Mesenchymal stem cell (in vitro differentiated cells and primary cell): ENCODE measurements at regions not wholly inside any gene's neighbourhood (a gene's known extent, or its start where the extent isn't known, plus 50 kb on each side); places are given as distances from the start of the nearest gene placed in this dataset.
"Not testable (repeated sequence)": the region's sequence is repeated elsewhere in the genome, so short reads cannot be mapped to it uniquely, and the experiment has no call there.

ENCODE experiments used
- DNase-seq: peaks from one replicate; pipeline ENCODE4 v3.0.0-alpha.2; 2013
- H2AFZ ChIP-seq: one replicate; pipeline ENCODE4 v1.6.1; 2013; ENCODE audit warnings: low read depth, mild to moderate bottlenecking, control low read depth, inconsistent platforms, low read length, moderate library complexity
- H2AK5ac ChIP-seq: 2 replicates; pipeline ENCODE4 v1.6.1; 2013; ENCODE audit warnings: low read length, moderate library complexity, mild to moderate bottlenecking, inconsistent platforms; ENCODE audit not compliant: severe bottlenecking
- H2BK120ac ChIP-seq: one replicate; pipeline ENCODE4 v1.6.1; 2013; ENCODE audit warnings: low read depth, mild to moderate bottlenecking, inconsistent platforms, low read length, moderate library complexity
- H2BK12ac ChIP-seq, 2 experiments: one replicate each; pipeline ENCODE4 v1.6.1; 2013; ENCODE audit warnings: inconsistent platforms in 2 of 2, low read length in 2 of 2, mild to moderate bottlenecking in 2 of 2, moderate library complexity in 2 of 2, control low read depth in 1 of 2
- H2BK15ac ChIP-seq: one replicate; pipeline ENCODE4 v1.6.1; 2013; ENCODE audit warnings: mild to moderate bottlenecking, low read depth, inconsistent platforms; ENCODE audit not compliant: poor library complexity, severe bottlenecking
- H2BK5ac ChIP-seq: 2 replicates; pipeline ENCODE4 v1.6.1; 2013; ENCODE audit warnings: low read depth, mild to moderate bottlenecking, low read length, control low read depth, inconsistent platforms; ENCODE audit not compliant: poor library complexity, severe bottlenecking
- H3K14ac ChIP-seq, 2 experiments: one replicate each; pipeline ENCODE4 v1.6.1; 2013; ENCODE audit warnings: inconsistent platforms in 2 of 2, low read length in 2 of 2, control low read depth in 1 of 2, mild to moderate bottlenecking in 1 of 2, moderate library complexity in 1 of 2
- H3K18ac ChIP-seq, 2 experiments: one replicate each; pipeline ENCODE4 v1.6.1; 2013; ENCODE audit warnings: inconsistent platforms in 2 of 2, low read length in 2 of 2, control low read depth in 1 of 2, low read depth in 1 of 2, mild to moderate bottlenecking in 1 of 2
- H3K23ac ChIP-seq, 2 experiments: one replicate each; pipeline ENCODE4 v1.6.1; 2013; ENCODE audit warnings: inconsistent platforms in 2 of 2, low read length in 2 of 2, mild to moderate bottlenecking in 2 of 2, moderate library complexity in 2 of 2, control low read depth in 1 of 2
- H3K27ac ChIP-seq: 2 replicates; pipeline ENCODE4 v1.5.1; 2013; ENCODE audit warnings: mild to moderate bottlenecking, moderate library complexity, low read length, control low read depth, inconsistent platforms; ENCODE audit not compliant: poor library complexity, severe bottlenecking
- H3K27me3 ChIP-seq, 2 experiments: 2 replicates each; pipeline versions ENCODE4 v1.6.1 to v1.7.0; 2013; ENCODE audit warnings: low read length in 2 of 2, mild to moderate bottlenecking in 2 of 2, moderate library complexity in 2 of 2, control low read depth in 1 of 2, inconsistent platforms in 1 of 2; ENCODE audit not compliant: control insufficient read depth in 1 of 2, insufficient read depth in 1 of 2
- H3K36me3 ChIP-seq, 2 experiments: 2 replicates each; pipeline versions ENCODE4 v1.6.1 to v1.7.0; 2013; ENCODE audit warnings: low read length in 2 of 2, control low read depth in 1 of 2, inconsistent platforms in 1 of 2, low read depth in 1 of 2, mild to moderate bottlenecking in 1 of 2; ENCODE audit not compliant: insufficient read depth in 2 of 2, control insufficient read depth in 1 of 2
- H3K4ac ChIP-seq, 2 experiments: one replicate each; pipeline ENCODE4 v1.6.1; 2013; ENCODE audit warnings: inconsistent platforms in 2 of 2, low read length in 2 of 2, mild to moderate bottlenecking in 2 of 2, moderate library complexity in 2 of 2, control low read depth in 1 of 2, low read depth in 1 of 2
- H3K4me1 ChIP-seq: 2 replicates; pipeline ENCODE4 v1.6.1; 2013; ENCODE audit warnings: low read depth, low read length, control low read depth; ENCODE audit not compliant: control insufficient read depth, insufficient read depth
- H3K4me2 ChIP-seq: 2 replicates; pipeline ENCODE4 v1.6.1; 2013; ENCODE audit warnings: low read length, mild to moderate bottlenecking, inconsistent platforms; ENCODE audit not compliant: poor library complexity, severe bottlenecking
- H3K4me3 ChIP-seq, 2 experiments: 2 replicates each; pipeline versions ENCODE4 v1.5.1 to v1.7.0; 2013; ENCODE audit warnings: low read length in 2 of 2, mild to moderate bottlenecking in 2 of 2, control low read depth in 1 of 2, low read depth in 1 of 2; ENCODE audit not compliant: insufficient read depth in 1 of 2
- H3K79me1 ChIP-seq: replicated peaks from 2 replicates; pipeline ENCODE4 v1.6.1; 2013; ENCODE audit warnings: mild to moderate bottlenecking, control low read depth, low read length, inconsistent platforms; ENCODE audit not compliant: poor library complexity, severe bottlenecking
- H3K9ac ChIP-seq: 2 replicates; pipeline ENCODE4 v1.7.0; 2013; ENCODE audit warnings: mild to moderate bottlenecking, low read length, moderate library complexity
- H3K9me3 ChIP-seq: 2 replicates; pipeline ENCODE4 v1.7.0; 2013; ENCODE audit warnings: mild to moderate bottlenecking, low read length; ENCODE audit not compliant: control insufficient read depth
- H4K8ac ChIP-seq: one replicate; pipeline ENCODE4 v1.6.1; 2013; ENCODE audit warnings: inconsistent platforms, mild to moderate bottlenecking, low read length, moderate library complexity
- H4K91ac ChIP-seq: one replicate; pipeline ENCODE4 v1.6.1; 2013; ENCODE audit warnings: mild to moderate bottlenecking, low read length, inconsistent platforms
- WGBS: methylation state at CpG from one replicate; pipeline ENCODE4 v1.1.7; 2013; ENCODE audit warnings: mixed read lengths; 5-methylcytosine and 5-hydroxymethylcytosine counted together

DNA sequence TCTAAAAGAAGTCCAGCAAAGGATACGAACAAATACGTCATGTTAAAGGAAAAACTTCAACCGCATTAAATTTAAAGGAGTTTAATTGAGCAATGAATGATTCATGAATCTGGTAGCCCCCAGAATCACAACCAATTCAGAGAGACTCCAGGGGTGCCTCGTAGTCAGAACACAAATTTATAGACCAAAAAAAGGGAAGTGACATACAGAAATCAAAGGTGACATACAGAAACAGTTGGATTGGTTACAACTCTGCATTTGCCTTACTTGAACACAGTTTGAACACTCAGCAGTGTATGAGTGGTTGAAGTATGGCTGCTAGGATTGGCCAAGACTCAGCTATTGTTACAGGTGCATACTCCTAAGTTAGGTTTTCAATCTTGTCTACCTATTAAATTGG is 59.5 kb upstream of the SERP2 start:
- not testable (repeated sequence) for DNase-seq, H3K14ac ChIP-seq, H2BK12ac ChIP-seq, H3K23ac ChIP-seq, H2BK120ac ChIP-seq, H3K4me3 ChIP-seq, H2BK15ac ChIP-seq, H3K4me1 ChIP-seq, H4K91ac ChIP-seq, H3K27me3 ChIP-seq, H2AK5ac ChIP-seq, H3K79me1 ChIP-seq, H3K9me3 ChIP-seq, H3K4ac ChIP-seq, H2AFZ ChIP-seq, H2BK5ac ChIP-seq, H3K4me2 ChIP-seq, H4K8ac ChIP-seq, H3K18ac ChIP-seq, H3K36me3 ChIP-seq
- H3K27ac ChIP-seq: peak overlapping the region; percentile 85
- 78% methylated on average over 4 of the region's 4 CpGs for WGBS
- peak overlapping the region; percentile 80 for H3K9ac ChIP-seq

- Histone ChIP-seq H3K18ac (no peak overlapping the region), H3K4me1 (no peaks in the 10 kb centered on the region), H4K8ac (no peak overlapping the region), H4K91ac (peak overlapping the region; percentile 18), H3K4me3 (peak overlapping the region in 1 of 2 experiments; percentile 61), H3K4ac (no peak overlapping the region), H3K23ac (no peak overlapping the region), H3K79me1 (no peaks in the 10 kb centered on the region), H3K27me3 (no peaks in the 10 kb centered on the region), H2BK5ac (no peak overlapping the region), H3K9me3 (peaks cover 5% of the 10 kb centered on the region), H3K27ac (no peak overlapping the region), H3K9ac (no peak overlapping the region), H3K36me3 (no peaks in the 10 kb centered on the region), H2BK120ac (no peak overlapping the region), H2BK15ac (no peak overlapping the region), H2BK12ac (no peak overlapping the region), H3K4me2 (no peak overlapping the region), H2AFZ (no peak overlapping the region), H2AK5ac (no peak overlapping the region), H3K14ac (no peak overlapping the region)
- 75% methylated on average over 4 of the region's 5 CpGs for WGBS
- DNase-seq: no peak
Observed at GRCh38 chr13:44317752-44318151, 55.9 kb upstream of the SERP2 start.

DNA sequence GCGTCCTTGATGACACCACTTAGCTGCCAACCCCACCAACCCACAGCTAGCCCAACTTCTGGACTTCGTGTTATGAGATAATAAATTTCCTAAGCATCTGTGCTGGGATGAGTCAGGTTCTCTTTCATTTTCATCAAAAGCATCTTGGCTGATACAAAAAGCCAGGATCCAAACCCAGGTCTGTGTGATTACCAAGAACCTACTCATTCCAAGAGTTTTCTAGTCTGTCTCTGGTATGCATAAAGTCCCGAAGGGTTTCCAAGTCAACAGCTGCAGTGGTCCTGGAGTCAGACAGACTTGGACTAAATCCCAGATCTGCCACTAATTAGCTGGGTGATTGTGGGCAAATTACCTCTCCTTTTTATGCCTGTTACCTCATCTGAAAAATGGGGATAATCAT is 55.5 kb upstream of the SERP2 start:
- Histone ChIP-seq H3K4ac (no peak overlapping the region), H3K27ac (no peak overlapping the region), H3K14ac (no peak overlapping the region), H2AFZ (no peak overlapping the region), H3K4me1 (no peaks in the 10 kb centered on the region), H2BK12ac (no peak overlapping the region), H3K4me2 (no peak overlapping the region), H2BK15ac (no peak overlapping the region), H3K79me1 (no peaks in the 10 kb centered on the region), H4K8ac (no peak overlapping the region), H3K9ac (no peak overlapping the region), H2BK5ac (no peak overlapping the region), H3K27me3 (no peaks in the 10 kb centered on the region), H2BK120ac (no peak overlapping the region), H3K36me3 (no peaks in the 10 kb centered on the region), H2AK5ac (no peak overlapping the region), H3K23ac (no peak overlapping the region), H3K4me3 (peak overlapping the region in 1 of 2 experiments; percentile 61), H3K9me3 (peaks cover 5% of the 10 kb centered on the region), H4K91ac (peak overlapping the region; percentile 18), H3K18ac (no peak overlapping the region)
- no peak for DNase-seq
- WGBS: 82% methylated on average over 3 of the region's 3 CpGs

GRCh38 chr13:44320611-44321010 is 53.0 kb upstream of the SERP2 start:
- no peak for DNase-seq
- Histone ChIP-seq H3K4me2 (no peak overlapping the region), H3K79me1 (no peaks in the 10 kb centered on the region), H3K4ac (no peak overlapping the region), H4K8ac (no peak overlapping the region), H3K9ac (no peak overlapping the region), H3K14ac (no peak overlapping the region), H3K18ac (no peak overlapping the region), H2BK120ac (no peak overlapping the region), H3K23ac (no peak overlapping the region), H2BK12ac (no peak overlapping the region), H2BK15ac (no peak overlapping the region), H2AFZ (no peak overlapping the region), H2AK5ac (no peak overlapping the region), H3K4me1 (no peaks in the 10 kb centered on the region), H4K91ac (no peak overlapping the region), H2BK5ac (no peak overlapping the region), H3K36me3 (no peaks in the 10 kb centered on the region), H3K27ac (no peak overlapping the region), H3K27me3 (peaks cover 0 to 4% of the 10 kb centered on the region in 2 experiments), H3K9me3 (peaks cover 5% of the 10 kb centered on the region), H3K4me3 (no peak overlapping the region)
